OCI-LY7 (cell line): ENCODE measurements at regions not wholly inside any gene's neighbourhood (a gene's known extent, or its start where the extent isn't known, plus 50 kb on each side); places are given as distances from the start of the nearest gene placed in this dataset.

Experiments used
- BruUV-seq: library from RNA; stranded (reverse); fragments of 400-500 nt; replicated peaks from 2 replicates; lab custom pipeline; 2021; lab: Mats Ljungman, UMichigan
- CTCF ChIA-PET: fragments of 300-600 bp; sonication (Branson Sonifier 250); formaldehyde crosslinking; loops from one replicate; lab custom pipeline; 2022; ENCODE audit warnings: antibody characterized with exemption; ENCODE audit not compliant: unreplicated experiment; lab: Charles Lee
- POLR2A ChIA-PET: fragments of 300-600 bp; sonication (Branson Sonifier 250); formaldehyde crosslinking; loops from one replicate; lab custom pipeline; 2022; ENCODE audit warnings: antibody characterized with exemption; lab: Charles Lee
- DNase-seq: peaks from one replicate; pipeline ENCODE4 v3.0.0-alpha.2; 2015; ENCODE audit warnings: low spot score
- H2AFZ ChIP-seq: fragments of 200-600 bp; sonication (generic), shearing (Covaris generic); 2 replicates; pipeline ENCODE4 v1.6.1; 2014; ENCODE audit warnings: mild to moderate bottlenecking, antibody characterized with exemption, low read length, moderate library complexity
- H3K27ac ChIP-seq: fragments of 200-600 bp; sonication (generic); 2 replicates; pipeline ENCODE4 v1.5.1; 2014; ENCODE audit warnings: mixed run types, low read depth, mild to moderate bottlenecking, moderate library complexity, low read length, inconsistent platforms; ENCODE audit not compliant: poor library complexity, severe bottlenecking
- H3K36me3 ChIP-seq: fragments of 200-600 bp; sonication (generic); 2 replicates; pipeline ENCODE4 v1.6.1; 2014; ENCODE audit warnings: mild to moderate bottlenecking, antibody characterized with exemption, low read length, moderate library complexity, mixed read lengths; ENCODE audit not compliant: insufficient read depth
- H3K4me1 ChIP-seq: fragments of 200-600 bp; sonication (generic); 2 replicates; pipeline ENCODE4 v1.5.1; 2014; ENCODE audit warnings: mild to moderate bottlenecking, low read length; ENCODE audit not compliant: insufficient read depth, poor library complexity, severe bottlenecking
- H3K4me2 ChIP-seq: fragments of 200-600 bp; sonication (generic); 2 replicates; pipeline ENCODE4 v1.6.1; 2014; ENCODE audit warnings: mild to moderate bottlenecking, low read length
- H3K4me3 ChIP-seq: fragments of 200-600 bp; sonication (generic); 2 replicates; pipeline ENCODE4 v1.5.1; 2014; ENCODE audit warnings: mild to moderate bottlenecking, low read depth, low read length; ENCODE audit not compliant: poor library complexity, severe bottlenecking
- H3K79me2 ChIP-seq: fragments of 200-600 bp; sonication (generic); 2 replicates; pipeline ENCODE4 v1.6.1; 2016; ENCODE audit warnings: low read depth, mild to moderate bottlenecking, low read length, moderate library complexity, mixed read lengths; ENCODE audit not compliant: insufficient read depth
- H3K9me2 ChIP-seq: fragments of 200-600 bp; sonication (generic); 2 replicates; pipeline ENCODE4 v1.6.1; 2016; ENCODE audit warnings: mild to moderate bottlenecking, low read length, mixed read lengths; ENCODE audit not compliant: insufficient read depth
- H3K9me3 ChIP-seq: fragments of 200-600 bp; sonication (generic); 2 replicates; pipeline ENCODE4 v1.6.1; 2014; ENCODE audit warnings: mild to moderate bottlenecking, mixed run types, low read length, mixed read lengths
- H4K20me1 ChIP-seq: fragments of 200-600 bp; sonication (generic); 2 replicates; pipeline ENCODE4 v1.6.1; 2014; ENCODE audit warnings: mild to moderate bottlenecking, antibody characterized with exemption, low read length, moderate library complexity, mixed read lengths; ENCODE audit not compliant: insufficient read depth
- CTCF ChIP-seq: fragments of 200-600 bp; sonication (generic); conservative IDR thresholded peaks from 2 replicates; pipeline ENCODE4 v1.5.1; 2014; ENCODE audit warnings: mild to moderate bottlenecking, antibody characterized with exemption, low read length, moderate library complexity, mixed read lengths
- EZH2phosphoT487 ChIP-seq: fragments of 200-600 bp; sonication (generic); IDR thresholded peaks from 2 replicates; pipeline ENCODE4 v1.6.1; 2018; ENCODE audit warnings: low read depth, borderline replicate concordance, mild to moderate bottlenecking, mixed run types, antibody characterized with exemption, low read length, moderate library complexity, mixed read lengths
- intact Hi-C: fragments of 100-400 bp; cut with micrococcal nuclease; formaldehyde crosslinking; loops from one replicate; pipeline ENCODE4 v1.10.0; 2022; ENCODE audit not compliant: unreplicated experiment

- H3K27ac ChIP-seq, result no peak overlapping the region
- no peak overlapping the region for H3K4me2 ChIP-seq
- H2AFZ ChIP-seq, result no peak overlapping the region
- no peaks in the 10 kb centered on the region for H3K36me3 ChIP-seq
- H3K9me3 ChIP-seq, result no peaks in the 10 kb centered on the region
- no peak for DNase-seq
- H3K79me2 ChIP-seq, result no peaks in the 10 kb centered on the region
- intact Hi-C loops, result no loop called here
- no peaks in the 10 kb centered on the region for H3K4me1 ChIP-seq
- ChIA-PET POLR2A (interaction anchor here (1.0 to 1.3 kb wide), 2 partner anchors 8 to 12 kb away, joined by 3 read pairs; no protein-coding TSS in a partner anchor), CTCF (no interaction called here)
- no peaks in the 10 kb centered on the region for H4K20me1 ChIP-seq
- H3K4me3 ChIP-seq, result no peak overlapping the region
- TF ChIP-seq EZH2phosphoT487 (no peak), CTCF (no peak)
- BruUV-seq, result no TSS peak
- H3K9me2 ChIP-seq, result no peaks in the 10 kb centered on the region
Observed at GRCh38 chr2:5329763-5330162, 362.4 kb upstream of the SOX11 start.

- ChIA-PET POLR2A (no interaction called here), CTCF (no interaction called here)
- BruUV-seq, result no TSS peak
- H2AFZ ChIP-seq, result no peak overlapping the region
- TF ChIP-seq CTCF, result no peak
- TF ChIP-seq EZH2phosphoT487, result no peak
- H3K9me2 ChIP-seq, result no peaks in the 10 kb centered on the region
- no peaks in the 10 kb centered on the region for H3K4me1 ChIP-seq
- H3K36me3 ChIP-seq, result no peaks in the 10 kb centered on the region
- DNase-seq, result no peak
- no peaks in the 10 kb centered on the region for H4K20me1 ChIP-seq
- H3K27ac ChIP-seq, result no peak overlapping the region
- no peaks in the 10 kb centered on the region for H3K79me2 ChIP-seq
- H3K4me2 ChIP-seq, result no peak overlapping the region
- intact Hi-C loops, result no loop called here
- no peaks in the 10 kb centered on the region for H3K9me3 ChIP-seq
- H3K4me3 ChIP-seq, result no peak overlapping the region
Observed at GRCh38 chr2:5330961-5331360, 361.2 kb upstream of the SOX11 start.

- CTCF ChIA-PET, result no interaction called here
- no TSS peak for BruUV-seq
- POLR2A ChIA-PET, result interaction anchor here (0.9 kb wide), 1 partner anchor 11 kb away, joined by 4 read pairs; no protein-coding TSS in a partner anchor
- intact Hi-C loops, result no loop called here
- Histone ChIP-seq H3K4me1 (no peaks in the 10 kb centered on the region), H3K36me3 (no peaks in the 10 kb centered on the region), H3K9me2 (no peaks in the 10 kb centered on the region), H3K27ac (no peak overlapping the region), H3K79me2 (no peaks in the 10 kb centered on the region), H3K9me3 (no peaks in the 10 kb centered on the region), H3K4me2 (no peak overlapping the region), H3K4me3 (no peak overlapping the region), H4K20me1 (no peaks in the 10 kb centered on the region), H2AFZ (no peak overlapping the region)
- no peak for DNase-seq
- no peak for TF ChIP-seq CTCF
Observed at GRCh38 chr2:5332925-5333324, 359.3 kb upstream of the SOX11 start.
